ENCODE measurements at regions not wholly inside any gene's neighbourhood (a gene's known extent, or its start where the extent isn't known, plus 50 kb on each side); places are given as distances from the start of the nearest gene placed in this dataset.

DNA sequence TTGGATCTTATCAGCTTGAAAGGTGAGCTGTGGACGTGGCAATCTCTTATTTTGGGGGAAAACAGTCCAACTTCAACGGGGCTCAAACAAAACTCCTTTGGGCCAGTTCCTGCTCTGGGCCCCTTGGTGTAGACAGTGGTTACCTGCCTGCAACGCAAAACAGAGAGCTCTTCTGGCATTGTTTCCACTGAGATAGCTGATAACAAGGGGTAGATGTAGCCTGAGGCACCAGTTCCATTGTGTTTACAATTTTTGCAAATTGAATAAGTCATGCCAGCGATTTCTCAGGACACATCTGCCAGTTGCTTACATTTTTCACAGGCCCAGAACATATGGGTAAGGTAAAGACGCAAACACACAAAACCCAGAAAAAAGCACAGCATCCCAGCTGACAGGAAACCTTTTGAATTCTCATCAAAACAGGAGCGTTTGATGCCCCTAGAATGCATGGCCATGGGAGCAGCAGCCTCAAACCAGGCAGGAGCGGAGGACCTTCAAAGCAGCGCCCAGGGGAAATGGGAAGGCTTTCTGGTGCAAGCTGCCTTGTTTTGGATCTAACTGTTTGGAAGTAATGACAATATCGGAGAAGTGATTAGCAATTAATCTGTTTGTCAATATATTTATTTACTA lies 259.7 kb downstream of the AACS start:
- peaks cover 20% of the 10 kb centered on the region for H3K27me3 ChIP-seq
- H3K9me3 ChIP-seq: no peaks in the 10 kb centered on the region
- intact Hi-C loops (cut with DNase I): no loop called here
- no peak overlapping the region for H3K27ac ChIP-seq
- no peak for TF ChIP-seq CTCF (IDR thresholded peaks at IDR 0.05)
- DNase-seq (no peak), ATAC-seq (no peak)
- H3K4me1 ChIP-seq: no peaks in the 10 kb centered on the region
- no peak overlapping the region for H3K4me3 ChIP-seq
- H3K36me3 ChIP-seq: no peaks in the 10 kb centered on the region

DNA sequence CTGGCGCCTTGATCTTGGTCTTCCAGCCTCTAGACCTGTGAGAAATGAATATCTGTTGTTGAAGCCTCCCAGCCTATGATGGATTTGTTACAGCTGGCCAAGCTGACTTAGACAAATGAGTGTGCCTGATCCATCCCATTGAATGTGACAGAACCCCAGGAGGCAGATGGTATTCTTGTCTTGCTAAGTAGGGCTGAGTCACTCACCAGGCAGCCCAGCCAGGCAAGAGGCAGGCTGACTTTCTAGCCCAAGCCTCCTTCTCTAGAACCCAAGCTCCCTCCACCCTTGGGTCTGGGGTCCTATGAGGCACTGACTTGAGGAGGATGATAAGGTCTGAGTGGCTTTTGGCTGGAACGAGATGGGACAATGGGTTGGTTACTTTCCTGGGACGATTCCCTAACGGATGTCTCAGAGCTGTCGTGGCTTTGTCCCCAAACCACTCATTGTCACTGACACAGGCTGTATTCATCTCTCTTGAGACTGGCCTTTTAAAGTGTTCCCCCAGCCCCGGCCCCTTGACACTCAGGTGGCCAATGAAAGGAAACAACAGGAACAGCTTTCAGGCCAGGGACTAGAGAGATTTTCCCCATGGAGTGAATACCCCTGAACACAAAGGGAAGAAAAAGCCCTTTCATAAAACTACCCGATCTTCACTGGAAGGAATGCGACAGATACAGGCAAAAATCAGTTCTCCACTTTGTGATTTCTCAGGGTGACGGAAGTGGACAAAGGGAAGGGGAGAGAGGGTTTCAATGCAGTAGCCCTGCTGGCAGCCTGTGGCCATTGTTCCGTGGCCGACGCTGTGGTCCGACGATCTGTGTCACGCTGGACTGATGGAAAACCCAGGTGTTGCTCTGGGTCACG lies 264.2 kb downstream of the AACS start:
- DNase-seq: no peak
- no peak for TF ChIP-seq CTCF (IDR thresholded peaks at IDR 0.05)
- no peaks in the 10 kb centered on the region for H3K36me3 ChIP-seq

GRCh38 chr12:125330645-125331341 lies 265.6 kb downstream of the AACS start:
- peak; percentile 80 for DNase-seq
- TF ChIP-seq CTCF (IDR thresholded peaks at IDR 0.05): peak; percentile 76
- Histone ChIP-seq H3K27me3 (peaks cover 47% of the 10 kb centered on the region), H3K36me3 (no peaks in the 10 kb centered on the region), H3K4me1 (peaks cover 6% of the 10 kb centered on the region), H3K27ac (no peak overlapping the region), H3K4me3 (peak overlapping the region; percentile 29), H3K9me3 (no peaks in the 10 kb centered on the region)
- intact Hi-C loops (cut with DNase I): no loop called here
- ATAC-seq: peak; percentile 91

More for the DNA sequence above, 264.2 kb downstream of the AACS start:
- Histone ChIP-seq H3K4me3 (no peak overlapping the region), H3K4me1 (peaks cover 6% of the 10 kb centered on the region), H3K27ac (no peak overlapping the region), H3K9me3 (no peaks in the 10 kb centered on the region), H3K27me3 (peaks cover 43% of the 10 kb centered on the region)
- intact Hi-C loops (cut with DNase I): no loop called here
- no peak for ATAC-seq

- Histone ChIP-seq H3K4me3 (peak overlapping the region; percentile 29), H3K9me3 (no peaks in the 10 kb centered on the region), H3K36me3 (no peaks in the 10 kb centered on the region), H3K27me3 (peaks cover 47% of the 10 kb centered on the region), H3K4me1 (peaks cover 6% of the 10 kb centered on the region), H3K27ac (no peak overlapping the region)
- ATAC-seq: no peak
- intact Hi-C loops (cut with DNase I): no loop called here
- DNase-seq: no peak
- TF ChIP-seq CTCF (IDR thresholded peaks at IDR 0.05): no peak
Measured at GRCh38 chr12:125331342-125332052, 266.3 kb downstream of the AACS start.

GRCh38 chr12:125332900-125333299 lies 267.7 kb downstream of the AACS start:
- ATAC-seq (no peak), DNase-seq (no peak)
- H3K36me3 ChIP-seq: no peaks in the 10 kb centered on the region
- H3K9me3 ChIP-seq: no peaks in the 10 kb centered on the region
- intact Hi-C loops (cut with DNase I): no loop called here
- H3K27ac ChIP-seq: no peak overlapping the region
- H3K27me3 ChIP-seq: peaks cover 47% of the 10 kb centered on the region
- no peak for TF ChIP-seq CTCF (IDR thresholded peaks at IDR 0.05)
- H3K4me3 ChIP-seq: no peak overlapping the region
- H3K4me1 ChIP-seq: peaks cover 6% of the 10 kb centered on the region

All from upper lobe of right lung (tissue), 1 donor.